GM12878 (cell line): ENCODE measurements at regions not wholly inside any gene's neighbourhood (a gene's known extent, or its start where the extent isn't known, plus 50 kb on each side); places are given as distances from the start of the nearest gene placed in this dataset.

ENCODE experiments used
- ATAC-seq: fragments of 200-7000 bp; cut with Tn5 transposase; 3 replicates; pipeline ENCODE4 v1.9.1; 2020; ENCODE audit warnings: mild to moderate bottlenecking, moderate library complexity
- BruUV-seq: library from RNA; stranded (reverse); fragments of 400-500 nt; replicated peaks from 2 replicates; lab custom pipeline; 2021; lab: Mats Ljungman, UMichigan
- CTCF ChIA-PET: fragments of 300-600 bp; sonication (Branson Sonifier 250); formaldehyde crosslinking; extraction: SDS; loops from one replicate; lab custom pipeline; 2021; ENCODE audit warnings: inconsistent platforms; lab: Yijun Ruan, JAX
- POLR2A ChIA-PET: fragments of 350-600 bp; formaldehyde crosslinking; extraction: SDS; loops from one replicate; lab custom pipeline; 2021; ENCODE audit warnings: inconsistent platforms; lab: Charles Lee
- RAD21 ChIA-PET: fragments of 300-600 bp; sonication (Branson Sonifier 250); formaldehyde crosslinking; loops from one replicate; lab custom pipeline; 2023; ENCODE audit warnings: antibody characterized with exemption; ENCODE audit not compliant: unreplicated experiment; lab: Charles Lee
- SMC1A ChIA-PET: fragments of 300-600 bp; sonication (Branson Sonifier 250); formaldehyde crosslinking; loops from one replicate; lab custom pipeline; 2023; ENCODE audit not compliant: unreplicated experiment, uncharacterized antibody; lab: Charles Lee
- DNase-seq: peaks from one replicate; pipeline ENCODE4 v3.0.0-alpha.2; 2011; ENCODE audit warnings: low read depth, low spot score
- FAIRE-seq: peaks from 3 replicates; lab custom pipeline; 2011; peaks lifted over from hg19 to GRCh38; lab: Jason Lieb, UNC
- H2AFZ ChIP-seq: 2 replicates; pipeline ENCODE4 v1.6.0; 2011; ENCODE audit warnings: low read depth, low read length, control low read depth; ENCODE audit not compliant: control insufficient read depth
- H3K27ac ChIP-seq: 2 replicates; pipeline ENCODE4 v1.5.1; 2011; ENCODE audit warnings: control low read depth; ENCODE audit not compliant: control insufficient read depth, insufficient read depth
- H3K27me3 ChIP-seq, 2 experiments: replicated peaks in 1 of 2; 2 replicates each; pipeline versions ENCODE4 v1.6.0 to v1.6.1; 2011; ENCODE audit warnings: low read length in 1 of 2; ENCODE audit not compliant: control insufficient read depth in 2 of 2, insufficient read depth in 2 of 2
- H3K36me3 ChIP-seq, 2 experiments: 2 replicates each; pipeline ENCODE4 v1.5.1; 2011; ENCODE audit warnings: low read length in 1 of 2; ENCODE audit not compliant: control insufficient read depth in 2 of 2, insufficient read depth in 2 of 2
- H3K4me1 ChIP-seq: 2 replicates; pipeline ENCODE4 v1.6.1; 2011; ENCODE audit warnings: mild to moderate bottlenecking, low read length, moderate library complexity, mixed read lengths; ENCODE audit not compliant: control insufficient read depth, insufficient read depth
- H3K4me2 ChIP-seq: 2 replicates; pipeline ENCODE4 v1.6.0; 2011; ENCODE audit warnings: control low read depth; ENCODE audit not compliant: control insufficient read depth, insufficient read depth
- H3K4me3 ChIP-seq: fragments of 200-600 bp; sonication (generic); 2 replicates; pipeline ENCODE4 v1.5.1; 2016
- H3K79me2 ChIP-seq: 2 replicates; pipeline ENCODE4 v1.6.0; 2011; ENCODE audit warnings: low read length; ENCODE audit not compliant: control insufficient read depth, insufficient read depth
- H3K9ac ChIP-seq: 2 replicates; pipeline ENCODE4 v1.8.0; 2011; ENCODE audit warnings: low read length, control low read depth, mixed read lengths; ENCODE audit not compliant: control insufficient read depth, insufficient read depth
- H3K9me3 ChIP-seq: replicated peaks from 3 replicates; pipeline ENCODE4 v1.5.1; 2011; ENCODE audit warnings: mild to moderate bottlenecking, low read length; ENCODE audit not compliant: control insufficient read depth, insufficient read depth
- H4K20me1 ChIP-seq: 2 replicates; pipeline ENCODE4 v1.6.0; 2011; ENCODE audit not compliant: control insufficient read depth, insufficient read depth
- FOXK2 ChIP-seq: fragments of 450-650 bp; IDR thresholded peaks from 2 replicates; pipeline ENCODE4 v1.6.1; 2017; ENCODE audit warnings: mild to moderate bottlenecking, moderate library complexity
- JUND ChIP-seq: IDR thresholded peaks from 2 replicates; pipeline ENCODE4 v1.6.1; 2012; ENCODE audit warnings: low read depth, mild to moderate bottlenecking, low read length, improper control_type of control experiment, moderate library complexity
- KAT2A ChIP-seq: conservative IDR thresholded peaks from 2 replicates; pipeline ENCODE4 v1.6.1; 2011; ENCODE audit warnings: low read depth, low read length; ENCODE audit not compliant: control insufficient read depth
- POLR2A ChIP-seq: IDR thresholded peaks from 2 replicates; pipeline ENCODE4 v1.6.1; 2011; ENCODE audit warnings: low read depth, mild to moderate bottlenecking, low read length
- RAD21 ChIP-seq: IDR thresholded peaks from 2 replicates; pipeline ENCODE4 v1.6.1; 2011; ENCODE audit warnings: mild to moderate bottlenecking, low read depth, low read length, moderate library complexity; ENCODE audit not compliant: insufficient read depth
- RAD51 ChIP-seq: fragments of 450-650 bp; IDR thresholded peaks from 2 replicates; pipeline ENCODE4 v1.6.1; 2016; ENCODE audit warnings: moderate library complexity, mild to moderate bottlenecking, inconsistent platforms
- SMC3 ChIP-seq: IDR thresholded peaks from 2 replicates; pipeline ENCODE4 v1.6.1; 2011; ENCODE audit warnings: low read length, improper control_type of control experiment, borderline replicate concordance
- ZBTB11 ChIP-seq: fragments of 450-650 bp; formaldehyde crosslinking; IDR thresholded peaks from 2 replicates; pipeline ENCODE4 v1.5.0; 2022; ENCODE audit warnings: mild to moderate bottlenecking, missing genetic modification characterization
- WGBS: methylation state at CpG from one replicate; pipeline ENCODE4 v1.1.6; 2016; ENCODE audit warnings: low lambda C conversion rate; ENCODE audit not compliant: insufficient replicate concordance, insufficient coverage; ENCODE audit errors: missing lambda C conversion rate; 5-methylcytosine and 5-hydroxymethylcytosine counted together
- in situ Hi-C: fragments of 300-500 bp; cut with MboI; formaldehyde crosslinking; loops from 9 replicates; pipeline ENCODE4 v1.14.3; 2018; ENCODE audit warnings: mixed read lengths
- intact Hi-C: fragments of 100-400 bp; cut with micrococcal nuclease; formaldehyde crosslinking; loops from one replicate; pipeline ENCODE4 v1.14.2; 2022; ENCODE audit not compliant: unreplicated experiment
- TF ChIP-seq, protein P1 (sequence below), 3 experiments: IDR thresholded peaks in 2 of 3; conservative IDR thresholded peaks in 1 of 3; 2 replicates each; pipeline ENCODE4 v1.5.1; 2011; ENCODE audit warnings: low read depth in 3 of 3, low read length in 3 of 3, mild to moderate bottlenecking in 3 of 3, control low read depth in 2 of 3, moderate library complexity in 2 of 3, inconsistent platforms in 1 of 3, mixed read lengths in 1 of 3; ENCODE audit not compliant: control insufficient read depth in 2 of 3, insufficient read depth in 1 of 3; ENCODE audit errors: extremely low read depth in 1 of 3

DNA sequence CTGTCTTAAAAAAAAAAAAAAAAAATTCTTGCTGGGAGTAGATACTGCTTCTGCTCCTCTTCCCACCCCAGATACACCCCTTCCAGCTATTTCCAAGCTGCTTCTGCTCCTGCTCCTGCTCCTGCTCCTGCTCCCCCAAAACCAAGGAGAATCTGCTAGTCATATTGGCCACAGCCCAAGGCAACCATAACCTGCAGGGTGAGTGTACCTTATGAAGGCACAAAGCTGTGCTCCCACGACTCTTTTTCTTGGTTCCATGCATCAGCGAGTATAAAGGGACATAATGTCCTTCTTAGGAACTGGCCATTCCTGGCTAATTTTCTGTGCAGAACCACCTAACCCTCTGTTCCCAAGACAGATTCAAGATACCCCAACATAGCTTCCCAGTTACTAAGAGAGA, 129.5 kb upstream of the CDK1 start (continued):
- TF ChIP-seq ZBTB11 (CRISPR knock-in tag) (no peak), POLR2A (no peak), JUND (no peak), KAT2A (no peak)

GRCh38 chr10:60646966-60647796, 131.1 kb upstream of the CDK1 start:
- ChIA-PET SMC1A (interaction anchor here (0.6 to 2.1 kb wide), 8 partner anchors 8 to 1391 kb away, joined by 3 to 11 read pairs (median 4); no protein-coding TSS in a partner anchor), RAD21 (interaction anchor here (0.7 to 1.9 kb wide), 7 partner anchors 9 to 409 kb away, joined by 3 to 8 read pairs (median 4); no protein-coding TSS in a partner anchor), CTCF (interaction anchor here (0.6 to 3.7 kb wide), 19 partner anchors 9 to 994 kb away, joined by 3 to 32 read pairs (median 5); no protein-coding TSS in a partner anchor), POLR2A (no interaction called here)
- Histone ChIP-seq H3K4me2 (no peak overlapping the region), H2AFZ (no peak overlapping the region), H4K20me1 (no peaks in the 10 kb centered on the region), H3K9me3 (no peaks in the 10 kb centered on the region), H3K36me3 (no peaks in the 10 kb centered on the region), H3K4me3 (no peak overlapping the region), H3K9ac (no peak overlapping the region), H3K27me3 (no peaks in the 10 kb centered on the region), H3K4me1 (no peaks in the 10 kb centered on the region), H3K79me2 (no peaks in the 10 kb centered on the region), H3K27ac (no peak overlapping the region)
- 0% methylated on average over 6 of the region's 6 CpGs for WGBS
- DNase-seq, result peak; percentile 17
- peak; percentile 78 for ATAC-seq
- in situ Hi-C loops (loop anchor here (5.0 kb wide), 2 partner anchors 205 to 545 kb away; no protein-coding TSS in a partner anchor), intact Hi-C loops (loop anchor here (1.0 to 10.0 kb wide), 7 partner anchors 98 to 1020 kb away; no protein-coding TSS in a partner anchor)
- TF ChIP-seq RAD21 (peak; percentile 77), SMC3 (peak; percentile 62; the same call in 1 of the 2 replicates), FOXK2 (no peak), RAD51 (no peak)
- TF ChIP-seq, protein P1, sequence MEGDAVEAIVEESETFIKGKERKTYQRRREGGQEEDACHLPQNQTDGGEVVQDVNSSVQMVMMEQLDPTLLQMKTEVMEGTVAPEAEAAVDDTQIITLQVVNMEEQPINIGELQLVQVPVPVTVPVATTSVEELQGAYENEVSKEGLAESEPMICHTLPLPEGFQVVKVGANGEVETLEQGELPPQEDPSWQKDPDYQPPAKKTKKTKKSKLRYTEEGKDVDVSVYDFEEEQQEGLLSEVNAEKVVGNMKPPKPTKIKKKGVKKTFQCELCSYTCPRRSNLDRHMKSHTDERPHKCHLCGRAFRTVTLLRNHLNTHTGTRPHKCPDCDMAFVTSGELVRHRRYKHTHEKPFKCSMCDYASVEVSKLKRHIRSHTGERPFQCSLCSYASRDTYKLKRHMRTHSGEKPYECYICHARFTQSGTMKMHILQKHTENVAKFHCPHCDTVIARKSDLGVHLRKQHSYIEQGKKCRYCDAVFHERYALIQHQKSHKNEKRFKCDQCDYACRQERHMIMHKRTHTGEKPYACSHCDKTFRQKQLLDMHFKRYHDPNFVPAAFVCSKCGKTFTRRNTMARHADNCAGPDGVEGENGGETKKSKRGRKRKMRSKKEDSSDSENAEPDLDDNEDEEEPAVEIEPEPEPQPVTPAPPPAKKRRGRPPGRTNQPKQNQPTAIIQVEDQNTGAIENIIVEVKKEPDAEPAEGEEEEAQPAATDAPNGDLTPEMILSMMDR (IDR thresholded peaks at IDR 0.05 in 2 of 3, conservative IDR thresholded peaks at IDR 0.05 in 1 of 3; ENCODE audit: control insufficient read depth in 2 of 3, extremely low read depth in 1 of 3, insufficient read depth in 1 of 3, low read depth in 3 of 3, low read length in 3 of 3), result peak; percentile 59 to 72 (median 59)
- no TSS peak for BruUV-seq
- peak; percentile 76 for FAIRE-seq
